MM.1S (cell line): ENCODE measurements at regions not wholly inside any gene's neighbourhood (a gene's known extent, or its start where the extent isn't known, plus 50 kb on each side); places are given as distances from the start of the nearest gene placed in this dataset.

ENCODE experiments used
- DNase-seq: peaks from one replicate; pipeline ENCODE4 v3.0.0-alpha.2; 2015
- H2AFZ ChIP-seq: fragments of 300-600 bp; sonication (generic); 2 replicates; pipeline ENCODE4 v1.6.0; 2016; ENCODE audit warnings: antibody characterized with exemption, low read length
- H3F3A ChIP-seq: fragments of 300-600 bp; sonication (generic); 2 replicates; pipeline ENCODE4 v1.6.1; 2016; ENCODE audit warnings: mild to moderate bottlenecking, antibody characterized with exemption, low read length, moderate library complexity, mixed read lengths; ENCODE audit not compliant: insufficient read depth
- H3K27ac ChIP-seq: fragments of 300-600 bp; sonication (generic); 2 replicates; pipeline ENCODE4 v1.5.1; 2016; ENCODE audit warnings: mild to moderate bottlenecking, low read length
- H3K27me3 ChIP-seq: fragments of 300-600 bp; sonication (generic); replicated peaks from 2 replicates; pipeline ENCODE4 v1.6.0; 2016; ENCODE audit warnings: low read length; ENCODE audit not compliant: insufficient read depth
- H3K36me3 ChIP-seq: fragments of 300-600 bp; sonication (generic); replicated peaks from 2 replicates; pipeline ENCODE4 v1.6.1; 2016; ENCODE audit warnings: mild to moderate bottlenecking, low read length, mixed read lengths; ENCODE audit not compliant: insufficient read depth
- H3K4me1 ChIP-seq: fragments of 300-600 bp; sonication (generic); 2 replicates; pipeline ENCODE4 v1.6.1; 2016; ENCODE audit warnings: low read length, mixed read lengths
- H3K4me2 ChIP-seq: fragments of 300-600 bp; sonication (generic); 2 replicates; pipeline ENCODE4 v1.6.0; 2016; ENCODE audit warnings: low read depth, low read length
- H3K4me3 ChIP-seq: fragments of 300-600 bp; sonication (generic); 2 replicates; pipeline ENCODE4 v1.5.1; 2016; ENCODE audit warnings: low read length, mixed read lengths
- H3K79me2 ChIP-seq: fragments of 300-600 bp; sonication (generic); 2 replicates; pipeline ENCODE4 v1.6.1; 2016; ENCODE audit warnings: mixed run types, low read length, mixed read lengths
- H3K9ac ChIP-seq: fragments of 300-600 bp; sonication (generic); 2 replicates; pipeline ENCODE4 v1.6.1; 2016; ENCODE audit warnings: low read length, mixed read lengths
- H3K9me2 ChIP-seq: fragments of 300-600 bp; sonication (generic); replicated peaks from 2 replicates; pipeline ENCODE4 v1.6.1; 2016; ENCODE audit warnings: mild to moderate bottlenecking, low read length, mixed read lengths; ENCODE audit not compliant: insufficient read depth
- H3K9me3 ChIP-seq: fragments of 300-600 bp; sonication (generic); replicated peaks from 2 replicates; pipeline ENCODE4 v1.6.1; 2016; ENCODE audit warnings: mild to moderate bottlenecking, low read length, mixed read lengths; ENCODE audit not compliant: insufficient read depth
- H4K20me1 ChIP-seq: fragments of 300-600 bp; sonication (generic); 2 replicates; pipeline ENCODE4 v1.6.1; 2016; ENCODE audit warnings: mild to moderate bottlenecking, low read length, moderate library complexity, mixed read lengths; ENCODE audit not compliant: insufficient read depth
- EZH2 ChIP-seq: fragments of 300-600 bp; sonication (generic); optimal IDR thresholded peaks from 2 replicates; pipeline ENCODE3; 2017; ENCODE audit warnings: low read depth, mild to moderate bottlenecking, antibody characterized with exemption, low read length, mixed read lengths
- EZH2phosphoT487 ChIP-seq: fragments of 300-600 bp; sonication (generic); IDR thresholded peaks from 2 replicates; pipeline ENCODE4 v1.6.1; 2018; ENCODE audit warnings: antibody characterized with exemption, low read length
- TF ChIP-seq, protein P1 (sequence below): fragments of 300-600 bp; sonication (generic); IDR thresholded peaks from 2 replicates; pipeline ENCODE4 v1.5.1; 2016; ENCODE audit warnings: antibody characterized with exemption, low read length, mixed read lengths

GRCh38 chr15:70442211-70442610 is 321.1 kb downstream of the UACA start:
- no peaks in the 10 kb centered on the region for H3K9me2 ChIP-seq
- no peak overlapping the region for H3K9ac ChIP-seq
- no peaks in the 10 kb centered on the region for H3K27me3 ChIP-seq
- no peak overlapping the region for H3K4me2 ChIP-seq
- peaks cover 4% of the 10 kb centered on the region for H3F3A ChIP-seq
- TF ChIP-seq EZH2phosphoT487 (no peak), EZH2 (no peak)
- TF ChIP-seq, protein P1, sequence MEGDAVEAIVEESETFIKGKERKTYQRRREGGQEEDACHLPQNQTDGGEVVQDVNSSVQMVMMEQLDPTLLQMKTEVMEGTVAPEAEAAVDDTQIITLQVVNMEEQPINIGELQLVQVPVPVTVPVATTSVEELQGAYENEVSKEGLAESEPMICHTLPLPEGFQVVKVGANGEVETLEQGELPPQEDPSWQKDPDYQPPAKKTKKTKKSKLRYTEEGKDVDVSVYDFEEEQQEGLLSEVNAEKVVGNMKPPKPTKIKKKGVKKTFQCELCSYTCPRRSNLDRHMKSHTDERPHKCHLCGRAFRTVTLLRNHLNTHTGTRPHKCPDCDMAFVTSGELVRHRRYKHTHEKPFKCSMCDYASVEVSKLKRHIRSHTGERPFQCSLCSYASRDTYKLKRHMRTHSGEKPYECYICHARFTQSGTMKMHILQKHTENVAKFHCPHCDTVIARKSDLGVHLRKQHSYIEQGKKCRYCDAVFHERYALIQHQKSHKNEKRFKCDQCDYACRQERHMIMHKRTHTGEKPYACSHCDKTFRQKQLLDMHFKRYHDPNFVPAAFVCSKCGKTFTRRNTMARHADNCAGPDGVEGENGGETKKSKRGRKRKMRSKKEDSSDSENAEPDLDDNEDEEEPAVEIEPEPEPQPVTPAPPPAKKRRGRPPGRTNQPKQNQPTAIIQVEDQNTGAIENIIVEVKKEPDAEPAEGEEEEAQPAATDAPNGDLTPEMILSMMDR = no peak
- H3K27ac ChIP-seq = no peak overlapping the region
- H3K36me3 ChIP-seq = no peaks in the 10 kb centered on the region
- H4K20me1 ChIP-seq = no peaks in the 10 kb centered on the region
- no peaks in the 10 kb centered on the region for H3K9me3 ChIP-seq
- no peak for DNase-seq
- no peak overlapping the region for H2AFZ ChIP-seq
- no peaks in the 10 kb centered on the region for H3K79me2 ChIP-seq
- no peak overlapping the region for H3K4me3 ChIP-seq
- H3K4me1 ChIP-seq = peaks cover 9% of the 10 kb centered on the region

- no peaks in the 10 kb centered on the region for H3K36me3 ChIP-seq
- no peaks in the 10 kb centered on the region for H3K27me3 ChIP-seq
- H3K4me1 ChIP-seq = peaks cover 26% of the 10 kb centered on the region
- no peaks in the 10 kb centered on the region for H3K9me3 ChIP-seq
- no peak overlapping the region for H3K4me2 ChIP-seq
- H4K20me1 ChIP-seq = no peaks in the 10 kb centered on the region
- no peaks in the 10 kb centered on the region for H3K9me2 ChIP-seq
- H3K27ac ChIP-seq = no peak overlapping the region
- DNase-seq = no peak
- no peak overlapping the region for H2AFZ ChIP-seq
- H3K9ac ChIP-seq = no peak overlapping the region
- TF ChIP-seq EZH2 (no peak), EZH2phosphoT487 (no peak)
- TF ChIP-seq, protein P1 = no peak
- peaks cover 20% of the 10 kb centered on the region for H3F3A ChIP-seq
- no peaks in the 10 kb centered on the region for H3K79me2 ChIP-seq
- H3K4me3 ChIP-seq = no peak overlapping the region
These were observed 322.8 kb downstream of the UACA start for GRCh38 chr15:70440416-70441138.

DNA sequence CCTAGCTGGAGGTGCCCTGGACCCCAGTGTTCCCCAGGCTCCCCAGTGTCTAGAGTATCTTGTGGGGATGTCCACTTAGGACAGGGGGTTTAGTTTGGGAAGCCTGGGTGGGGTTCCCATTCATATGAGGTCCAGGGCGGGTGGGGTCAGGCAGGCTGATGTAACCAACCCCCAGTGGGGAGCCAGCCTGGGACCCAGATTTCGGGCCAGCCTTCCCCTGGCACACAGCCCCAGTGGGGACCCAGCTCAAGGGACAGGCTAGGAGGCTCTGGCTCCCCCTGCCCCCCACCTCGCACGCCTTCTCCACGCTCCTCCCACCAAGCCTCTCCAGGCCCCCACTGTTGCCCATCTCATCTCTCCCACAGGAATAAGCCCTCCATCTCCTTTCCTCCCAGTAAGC is 323.5 kb downstream of the UACA start:
- no peak overlapping the region for H3K4me2 ChIP-seq

More for the DNA sequence above, 323.5 kb downstream of the UACA start:
- H3K9ac ChIP-seq = no peak overlapping the region
- TF ChIP-seq EZH2 (no peak), EZH2phosphoT487 (no peak)
- TF ChIP-seq, protein P1 = no peak
- H3K9me2 ChIP-seq = no peaks in the 10 kb centered on the region
- peaks cover 27% of the 10 kb centered on the region for H3F3A ChIP-seq
- no peak overlapping the region for H2AFZ ChIP-seq
- no peaks in the 10 kb centered on the region for H3K9me3 ChIP-seq
- H3K4me3 ChIP-seq = no peak overlapping the region
- peaks cover 31% of the 10 kb centered on the region for H3K4me1 ChIP-seq
- no peaks in the 10 kb centered on the region for H3K27me3 ChIP-seq
- no peaks in the 10 kb centered on the region for H4K20me1 ChIP-seq
- no peaks in the 10 kb centered on the region for H3K36me3 ChIP-seq
- no peaks in the 10 kb centered on the region for H3K79me2 ChIP-seq
- no peak overlapping the region for H3K27ac ChIP-seq
- no peak for DNase-seq
